GM18951 (cell line): ENCODE measurements at regions not wholly inside any gene's neighbourhood (a gene's known extent, or its start where the extent isn't known, plus 50 kb on each side); places are given as distances from the start of the nearest gene placed in this dataset.

ENCODE experiments used
- POLR2A ChIP-seq: IDR thresholded peaks from 4 replicates; pipeline ENCODE4 v1.6.1; 2011; ENCODE audit warnings: mild to moderate bottlenecking; ENCODE audit not compliant: insufficient read length, insufficient read depth; ENCODE audit errors: extremely low read depth
- in situ Hi-C: fragments of 300-500 bp; cut with MboI; formaldehyde crosslinking; loops from one replicate; pipeline ENCODE4 v1.12.0; 2022; ENCODE audit warnings: low sequenced_read_pairs, mixed read lengths, inconsistent platforms; ENCODE audit not compliant: unreplicated experiment

DNA sequence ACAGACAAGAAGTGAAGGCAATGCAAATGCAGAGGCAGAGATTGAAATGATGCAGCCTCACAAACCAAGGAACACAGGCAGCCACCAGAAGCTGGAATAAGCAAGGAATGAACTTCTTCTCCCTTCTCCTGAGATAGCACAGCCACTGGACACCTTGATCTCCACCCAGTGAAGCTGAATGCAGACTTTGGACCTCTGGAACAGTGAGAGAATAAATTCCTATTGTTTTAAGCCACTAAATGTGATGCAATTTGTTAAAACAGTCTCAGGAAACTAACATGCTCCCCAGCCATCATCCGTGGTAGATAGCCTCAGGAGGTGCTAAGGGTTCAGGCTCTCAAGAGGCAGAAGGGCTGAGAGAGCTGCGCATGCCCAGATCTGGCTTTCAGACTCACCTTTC, 512.2 kb upstream of the ZNF608 start:
- in situ Hi-C loops = no loop called here
- TF ChIP-seq POLR2A = no peak

- no peak for TF ChIP-seq POLR2A
- in situ Hi-C loops = no loop called here
Measured at GRCh38 chr5:125261505-125262250, 515.2 kb upstream of the ZNF608 start.

DNA sequence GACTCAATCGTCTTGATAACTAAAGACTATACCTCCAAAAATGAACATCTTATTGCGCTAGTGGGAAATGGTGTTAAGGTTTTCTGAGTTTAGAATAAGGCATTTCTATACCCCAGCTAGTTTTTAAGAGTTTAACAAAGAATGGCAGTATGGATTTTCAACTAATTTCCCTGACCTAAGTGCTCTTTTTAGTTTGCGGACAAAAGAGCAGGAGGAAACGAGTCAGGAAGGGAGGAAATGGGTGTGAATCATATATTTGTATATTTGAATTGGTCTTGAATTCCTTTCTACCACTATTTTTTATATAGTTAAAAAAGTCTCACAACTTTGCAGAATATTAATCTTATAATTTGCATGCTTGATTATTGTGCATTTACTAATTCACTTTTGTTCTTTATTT, 516.3 kb upstream of the ZNF608 start:
- no peak for TF ChIP-seq POLR2A
- in situ Hi-C loops = no loop called here

GRCh38 chr5:125263356-125263755, 516.9 kb upstream of the ZNF608 start:
- in situ Hi-C loops = no loop called here
- no peak for TF ChIP-seq POLR2A

DNA sequence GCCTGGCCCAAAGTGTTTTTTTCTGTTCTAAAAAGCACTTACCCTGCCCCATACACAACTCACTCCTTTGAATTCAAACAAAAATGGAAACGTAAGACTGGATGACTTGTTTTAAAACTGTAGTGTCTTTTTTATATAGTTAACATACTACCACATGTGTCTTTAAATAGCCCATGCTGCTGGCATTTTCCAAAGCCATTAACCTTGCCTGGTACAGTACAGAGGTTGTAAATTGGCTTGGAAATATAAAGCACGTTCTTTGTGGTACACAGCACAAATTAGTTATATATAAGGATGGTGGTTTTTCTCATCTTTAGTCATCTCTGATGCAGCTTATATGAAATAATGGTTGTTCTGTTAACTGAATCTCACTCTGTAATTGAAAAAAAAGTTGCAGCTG, 519.7 kb upstream of the ZNF608 start:
- in situ Hi-C loops = no loop called here

DNA sequence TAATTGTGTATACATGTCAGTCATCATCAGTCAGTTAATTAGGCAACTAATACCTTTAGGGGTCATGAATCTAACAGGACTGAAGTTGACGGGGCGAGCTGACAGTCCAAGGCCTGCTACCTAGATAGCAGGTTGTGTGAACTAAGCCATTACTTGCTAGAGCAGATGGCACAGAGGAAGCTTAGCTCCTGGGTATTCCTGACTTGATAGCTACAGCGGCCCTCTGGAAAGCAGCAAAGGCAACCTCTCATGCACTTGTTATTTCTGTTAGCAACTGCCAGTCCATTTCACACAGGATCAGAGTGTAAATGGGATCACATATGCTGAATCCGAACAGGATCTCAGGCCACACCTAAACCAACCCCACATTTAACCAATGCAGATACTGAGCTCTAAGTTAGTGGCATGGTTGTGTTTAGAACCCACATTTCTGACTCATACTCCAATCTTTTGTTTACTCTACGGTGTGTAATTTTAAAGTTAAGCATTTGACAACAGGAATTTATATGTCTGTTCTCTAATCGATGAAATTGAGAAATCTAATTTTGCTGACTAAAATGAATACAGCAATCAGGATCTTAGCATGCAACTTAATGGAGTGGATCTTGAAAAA, 521.3 kb upstream of the ZNF608 start:
- TF ChIP-seq POLR2A = no peak
- in situ Hi-C loops = no loop called here

More for the DNA sequence above, 519.7 kb upstream of the ZNF608 start:
- TF ChIP-seq POLR2A = no peak

- in situ Hi-C loops = no loop called here
- TF ChIP-seq POLR2A = no peak
Measured at GRCh38 chr5:125269926-125270325, 523.5 kb upstream of the ZNF608 start.

GRCh38 chr5:125272357-125272756, 525.9 kb upstream of the ZNF608 start:
- no peak for TF ChIP-seq POLR2A
- in situ Hi-C loops = no loop called here

GRCh38 chr5:125274211-125274610, 527.8 kb upstream of the ZNF608 start:
- no peak for TF ChIP-seq POLR2A

DNA sequence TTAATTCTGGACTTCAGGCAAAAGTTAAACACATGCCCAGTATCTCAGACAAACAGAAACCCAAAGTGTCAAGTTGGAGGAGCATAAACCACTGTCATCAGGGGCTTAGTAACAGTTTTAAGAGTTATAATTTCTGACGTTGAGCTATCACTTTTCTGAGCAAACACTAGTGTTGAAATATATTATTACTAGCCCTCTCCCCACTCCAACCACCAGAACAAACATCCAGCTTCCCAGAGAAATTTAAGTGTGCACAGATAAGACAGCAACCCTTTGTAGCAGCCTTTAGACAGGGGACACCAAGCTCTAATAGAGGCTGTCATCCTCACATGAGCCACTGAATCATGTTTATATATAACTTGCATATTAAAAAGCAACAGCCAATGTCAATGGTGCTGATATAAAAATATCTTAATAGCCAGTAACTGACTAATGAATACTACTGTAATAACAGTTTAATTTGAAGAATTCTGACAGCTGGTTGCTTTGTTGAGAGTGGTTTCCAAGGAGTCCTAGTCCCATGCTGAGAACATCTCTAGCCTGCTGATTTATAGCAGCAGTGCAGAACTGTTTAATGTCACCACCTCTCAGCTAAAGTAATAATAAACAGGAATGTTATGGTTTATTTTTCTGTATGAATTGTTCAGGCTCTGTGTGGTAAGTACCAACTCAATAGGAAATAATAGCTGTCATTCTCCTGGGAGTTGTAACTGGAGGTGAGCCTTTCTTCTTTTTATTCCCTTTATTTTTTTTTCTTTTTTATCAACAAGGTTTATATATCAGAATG, 528.7 kb upstream of the ZNF608 start:
- TF ChIP-seq POLR2A = no peak
- in situ Hi-C loops = no loop called here

More at GRCh38 chr5:125274211-125274610, 527.8 kb upstream of the ZNF608 start:
- in situ Hi-C loops = no loop called here

GRCh38 chr5:125275725-125276090, 529.3 kb upstream of the ZNF608 start:
- in situ Hi-C loops = no loop called here
- no peak for TF ChIP-seq POLR2A

DNA sequence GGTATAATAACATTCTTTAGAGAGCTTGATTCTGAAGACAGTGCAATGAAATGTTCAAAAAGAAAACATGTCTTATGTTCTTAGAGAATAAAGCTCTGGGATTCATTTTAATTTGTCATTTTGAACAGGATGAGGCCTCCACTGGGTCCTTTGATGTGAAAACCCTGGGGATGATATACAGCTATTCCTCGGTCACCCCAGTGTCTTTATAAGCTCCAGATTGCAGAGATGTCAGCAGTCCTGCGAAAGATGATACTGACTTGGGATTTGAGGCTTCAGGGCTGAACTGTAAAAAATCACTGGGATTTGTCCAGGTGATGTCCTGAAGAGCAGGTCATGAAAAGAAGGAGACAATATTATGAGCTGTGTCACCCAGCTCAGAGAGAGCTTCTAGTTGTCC, 529.7 kb upstream of the ZNF608 start:
- in situ Hi-C loops = no loop called here
- no peak for TF ChIP-seq POLR2A

DNA sequence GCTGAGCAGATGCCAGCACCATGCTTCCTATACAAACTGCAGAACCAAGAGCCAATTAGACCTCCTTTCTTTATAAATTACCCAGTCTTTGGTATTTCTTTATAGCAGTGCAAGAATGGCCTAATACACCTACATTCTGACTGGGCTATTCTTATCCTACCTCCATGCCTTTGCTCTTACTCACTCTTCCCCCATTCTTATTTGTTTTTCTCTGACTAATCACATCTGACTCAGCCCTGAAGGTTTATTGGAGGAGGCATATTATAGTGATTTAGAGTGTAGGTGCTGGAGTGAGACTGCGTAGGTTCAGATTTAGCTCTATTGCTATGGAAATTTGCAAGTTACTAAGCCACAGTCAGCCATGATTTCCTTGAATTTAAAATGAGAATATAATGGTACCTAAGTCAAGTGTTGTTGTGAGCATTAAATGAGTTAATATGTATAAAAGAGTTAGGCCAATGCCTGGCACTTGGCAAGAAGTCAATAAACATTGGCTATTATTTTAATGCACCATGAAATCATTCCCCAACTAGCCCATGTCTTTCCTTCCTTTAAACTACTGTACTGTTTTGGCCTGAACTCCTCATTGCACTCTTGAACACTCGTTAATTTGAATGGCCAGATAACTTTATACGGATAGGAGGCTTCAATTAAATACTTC, 531.2 kb upstream of the ZNF608 start:
- in situ Hi-C loops = no loop called here
- no peak for TF ChIP-seq POLR2A
